H9 (cell line): ENCODE measurements at regions not wholly inside any gene's neighbourhood (a gene's known extent, or its start where the extent isn't known, plus 50 kb on each side); places are given as distances from the start of the nearest gene placed in this dataset.

Experiments
- DNase-seq: peaks from one replicate; pipeline ENCODE4 v3.0.0-alpha.2; 2017
- H2AFZ ChIP-seq: one replicate; pipeline ENCODE4 v1.6.1; 2013; ENCODE audit warnings: mild to moderate bottlenecking, low read length, control low read depth, moderate library complexity
- H2AK5ac ChIP-seq: 2 replicates; pipeline ENCODE4 v1.6.1; 2013; ENCODE audit warnings: low read length, control low read depth, mixed read lengths; ENCODE audit not compliant: insufficient read length
- H2BK120ac ChIP-seq: one replicate; pipeline ENCODE4 v1.6.1; 2013; ENCODE audit warnings: low read depth, mild to moderate bottlenecking, low read length, control low read depth, inconsistent platforms; ENCODE audit not compliant: poor library complexity, severe bottlenecking
- H2BK12ac ChIP-seq: 2 replicates; pipeline ENCODE4 v1.6.1; 2013; ENCODE audit warnings: low read length, control low read depth, mixed read lengths, low read depth; ENCODE audit not compliant: insufficient read length
- H2BK15ac ChIP-seq: 2 replicates; pipeline ENCODE4 v1.6.1; 2013; ENCODE audit warnings: low read depth, low read length, control low read depth
- H2BK20ac ChIP-seq: one replicate; pipeline ENCODE4 v1.6.1; 2013; ENCODE audit warnings: low read depth, mild to moderate bottlenecking, low read length, control low read depth, inconsistent platforms; ENCODE audit not compliant: poor library complexity, severe bottlenecking
- H2BK5ac ChIP-seq: 2 replicates; pipeline ENCODE4 v1.6.1; 2013; ENCODE audit warnings: low read length, control low read depth, mixed read lengths; ENCODE audit not compliant: insufficient read length
- H3K14ac ChIP-seq: 2 replicates; pipeline ENCODE4 v1.6.1; 2013; ENCODE audit warnings: low read length, control low read depth; ENCODE audit not compliant: insufficient read depth
- H3K18ac ChIP-seq: 2 replicates; pipeline ENCODE4 v1.6.1; 2013; ENCODE audit warnings: low read depth, mild to moderate bottlenecking, mixed read lengths, low read length, control low read depth; ENCODE audit not compliant: insufficient read length
- H3K23ac ChIP-seq: 2 replicates; pipeline ENCODE4 v1.6.1; 2013; ENCODE audit warnings: low read length, control low read depth, mixed read lengths, low read depth; ENCODE audit not compliant: insufficient read length
- H3K23me2 ChIP-seq: 2 replicates; pipeline ENCODE4 v1.6.1; 2013; ENCODE audit warnings: low read depth, mild to moderate bottlenecking, mixed read lengths, low read length, control low read depth; ENCODE audit not compliant: insufficient read length, poor library complexity, severe bottlenecking
- H3K27ac ChIP-seq: 2 replicates; pipeline ENCODE4 v1.5.1; 2013; ENCODE audit warnings: low read length, control low read depth, mixed read lengths, low read depth; ENCODE audit not compliant: insufficient read length
- H3K27me3 ChIP-seq: 2 replicates; pipeline ENCODE4 v1.6.1; 2013; ENCODE audit warnings: low read length, control low read depth, inconsistent platforms; ENCODE audit not compliant: insufficient read depth
- H3K4ac ChIP-seq: 2 replicates; pipeline ENCODE4 v1.6.1; 2013; ENCODE audit warnings: low read depth, mild to moderate bottlenecking, control low read depth, inconsistent platforms, low read length, moderate library complexity
- H3K4me1 ChIP-seq: 2 replicates; pipeline ENCODE4 v1.6.1; 2013; ENCODE audit warnings: low read length, control low read depth, inconsistent platforms; ENCODE audit not compliant: insufficient read depth
- H3K4me2 ChIP-seq: 2 replicates; pipeline ENCODE4 v1.6.1; 2013; ENCODE audit warnings: low read length, control low read depth, mixed read lengths; ENCODE audit not compliant: insufficient read length, insufficient read depth
- H3K56ac ChIP-seq: 2 replicates; pipeline ENCODE4 v1.6.1; 2013; ENCODE audit warnings: low read depth, mild to moderate bottlenecking, mixed read lengths, low read length, control low read depth; ENCODE audit not compliant: insufficient read length
- H3K79me1 ChIP-seq: 2 replicates; pipeline ENCODE4 v1.6.1; 2013; ENCODE audit warnings: low read depth, mild to moderate bottlenecking, moderate library complexity, low read length, control low read depth, inconsistent platforms; ENCODE audit not compliant: insufficient read depth, poor library complexity, severe bottlenecking
- H3K79me2 ChIP-seq: 2 replicates; pipeline ENCODE4 v1.6.1; 2013; ENCODE audit warnings: low read length, control low read depth, inconsistent platforms; ENCODE audit not compliant: insufficient read depth
- H3K9ac ChIP-seq: 2 replicates; pipeline ENCODE4 v1.6.1; 2013; ENCODE audit warnings: low read length, control low read depth, mixed read lengths; ENCODE audit not compliant: insufficient read length; ENCODE audit errors: extremely low read depth
- H3K9me3 ChIP-seq: one replicate; pipeline ENCODE4 v1.6.1; 2013; ENCODE audit warnings: low read depth, low read length, inconsistent platforms; ENCODE audit not compliant: control insufficient read depth
- H3T11ph ChIP-seq: one replicate; pipeline ENCODE4 v1.6.1; 2013; ENCODE audit warnings: mild to moderate bottlenecking, low read length, control low read depth, inconsistent platforms
- H4K20me1 ChIP-seq: one replicate; pipeline ENCODE4 v1.6.1; 2013; ENCODE audit not compliant: control insufficient read depth, insufficient read length, insufficient read depth
- H4K5ac ChIP-seq: 2 replicates; pipeline ENCODE4 v1.6.1; 2013; ENCODE audit warnings: low read depth, mild to moderate bottlenecking, mixed read lengths, low read length, control low read depth; ENCODE audit not compliant: insufficient read length
- H4K8ac ChIP-seq: replicated peaks from 2 replicates; pipeline ENCODE4 v1.6.1; 2013; ENCODE audit warnings: low read length, control low read depth, mixed read lengths, low read depth; ENCODE audit not compliant: insufficient read length
- H4K91ac ChIP-seq: 2 replicates; pipeline ENCODE4 v1.6.1; 2013; ENCODE audit warnings: low read depth, mild to moderate bottlenecking, moderate library complexity, mixed read lengths, low read length, control low read depth; ENCODE audit not compliant: insufficient read length
- H3K27ac Mint-ChIP-seq, 3 experiments: 2 replicates in 2 of 3; 3 replicates in 1 of 3; pipeline ENCODE4 v1.8.0; 2020 to 2021; ENCODE audit warnings: mixed read lengths in 3 of 3, mild to moderate bottlenecking in 1 of 3, moderate library complexity in 1 of 3
- H3K27me3 Mint-ChIP-seq: 2 replicates; pipeline ENCODE4 v1.8.0; 2021; ENCODE audit warnings: low read depth, mild to moderate bottlenecking, moderate library complexity, mixed read lengths
- H3K36me3 Mint-ChIP-seq, 3 experiments: 2 replicates in 2 of 3; 3 replicates in 1 of 3; pipeline ENCODE4 v1.8.0; 2020 to 2021; ENCODE audit warnings: low read depth in 3 of 3, mixed read lengths in 3 of 3; ENCODE audit not compliant: insufficient read depth in 1 of 3
- H3K4me1 Mint-ChIP-seq, 2 experiments: 2 replicates each; pipeline ENCODE4 v1.8.0; 2020; ENCODE audit warnings: mixed read lengths in 2 of 2
- H3K4me3 Mint-ChIP-seq, 2 experiments: 2 replicates in 1 of 2; 3 replicates in 1 of 2; pipeline ENCODE4 v1.8.0; 2020 to 2021; ENCODE audit warnings: mild to moderate bottlenecking in 2 of 2, mixed read lengths in 2 of 2, moderate library complexity in 1 of 2
- H3K9me3 Mint-ChIP-seq, 2 experiments: 2 replicates in 1 of 2; 3 replicates in 1 of 2; pipeline ENCODE4 v1.8.0; 2020; ENCODE audit warnings: mild to moderate bottlenecking in 2 of 2, mixed read lengths in 2 of 2, moderate library complexity in 1 of 2
- WGBS: extraction: QIAGEN DNeasy Blood & Tissue Kit; methylation state at CpG from one replicate; pipeline ENCODE4 v1.1.7; 2013; ENCODE audit warnings: missing lambda C conversion rate, low lambda C conversion rate, mixed read lengths; ENCODE audit not compliant: insufficient read length; ENCODE audit errors: extremely low coverage; 5-methylcytosine and 5-hydroxymethylcytosine counted together
- TF ChIP-seq, protein P1 (sequence below): fragments of 200-600 bp; sonication (generic); conservative IDR thresholded peaks from 3 replicates; pipeline ENCODE4 v1.8.0; 2021; ENCODE audit warnings: antibody characterized with exemption, mild to moderate bottlenecking

GRCh38 chr4:104591510-104591911, 96.8 kb upstream of the CXXC4 start:
- no peak overlapping the region for H2AK5ac ChIP-seq
- no peak overlapping the region for H2BK12ac ChIP-seq
- Mint-ChIP-seq H3K9me3 (no peaks in the 10 kb centered on the region), H3K4me3 (peak overlapping the region; percentile 16 to 58; a peak in 3 of 5 replicates), H3K27me3 (no peaks in the 10 kb centered on the region), H3K4me1 (peaks cover 28% of the 10 kb centered on the region in 2 experiments), H3K27ac (peak overlapping the region; percentile 88 to 95 (median 93)), H3K36me3 (no peaks in the 10 kb centered on the region)
- no peak overlapping the region for H3K4ac ChIP-seq
- H3K79me1 ChIP-seq: no peaks in the 10 kb centered on the region
- H3K4me1 ChIP-seq: no peaks in the 10 kb centered on the region; the same call in 1 of the 2 replicates
- no peak overlapping the region for H4K5ac ChIP-seq
- no peak overlapping the region for H2AFZ ChIP-seq
- no peak overlapping the region for H3T11ph ChIP-seq
- no peaks in the 10 kb centered on the region for H4K20me1 ChIP-seq
- H3K18ac ChIP-seq: peak overlapping the region; percentile 45
- H2BK15ac ChIP-seq: no peak overlapping the region
- no peak overlapping the region for H3K23ac ChIP-seq
- no peaks in the 10 kb centered on the region for H3K23me2 ChIP-seq
- no peak overlapping the region for H3K9ac ChIP-seq
- 0 out of 2 replicates have a peak overlapping the region, but pooled peaks have one; percentile 44 for H3K14ac ChIP-seq
- TF ChIP-seq, protein P1, sequence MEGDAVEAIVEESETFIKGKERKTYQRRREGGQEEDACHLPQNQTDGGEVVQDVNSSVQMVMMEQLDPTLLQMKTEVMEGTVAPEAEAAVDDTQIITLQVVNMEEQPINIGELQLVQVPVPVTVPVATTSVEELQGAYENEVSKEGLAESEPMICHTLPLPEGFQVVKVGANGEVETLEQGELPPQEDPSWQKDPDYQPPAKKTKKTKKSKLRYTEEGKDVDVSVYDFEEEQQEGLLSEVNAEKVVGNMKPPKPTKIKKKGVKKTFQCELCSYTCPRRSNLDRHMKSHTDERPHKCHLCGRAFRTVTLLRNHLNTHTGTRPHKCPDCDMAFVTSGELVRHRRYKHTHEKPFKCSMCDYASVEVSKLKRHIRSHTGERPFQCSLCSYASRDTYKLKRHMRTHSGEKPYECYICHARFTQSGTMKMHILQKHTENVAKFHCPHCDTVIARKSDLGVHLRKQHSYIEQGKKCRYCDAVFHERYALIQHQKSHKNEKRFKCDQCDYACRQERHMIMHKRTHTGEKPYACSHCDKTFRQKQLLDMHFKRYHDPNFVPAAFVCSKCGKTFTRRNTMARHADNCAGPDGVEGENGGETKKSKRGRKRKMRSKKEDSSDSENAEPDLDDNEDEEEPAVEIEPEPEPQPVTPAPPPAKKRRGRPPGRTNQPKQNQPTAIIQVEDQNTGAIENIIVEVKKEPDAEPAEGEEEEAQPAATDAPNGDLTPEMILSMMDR: no peak
- H3K79me2 ChIP-seq: no peaks in the 10 kb centered on the region
- no peak overlapping the region for H4K91ac ChIP-seq
- H2BK20ac ChIP-seq: no peak overlapping the region
- H4K8ac ChIP-seq: no peak overlapping the region
- no peak overlapping the region for H2BK5ac ChIP-seq
- no peak overlapping the region for H3K27ac ChIP-seq
- no peak overlapping the region for H2BK120ac ChIP-seq
- H3K4me2 ChIP-seq: peak overlapping the region; percentile 4
- no peak overlapping the region for H3K56ac ChIP-seq
- H3K9me3 ChIP-seq: no peaks in the 10 kb centered on the region
- DNase-seq: peak; percentile 84
- no peaks in the 10 kb centered on the region for H3K27me3 ChIP-seq
- WGBS: no CpG with 5 or more reads among the region's 2 CpGs
